ENCODE measurements at regions not wholly inside any gene's neighbourhood (a gene's known extent, or its start where the extent isn't known, plus 50 kb on each side); places are given as distances from the start of the nearest gene placed in this dataset.
"Not testable (repeated sequence)": the region's sequence is repeated elsewhere in the genome, so short reads cannot be mapped to it uniquely, and the experiment has no call there.

GRCh38 chr3:160047876-160048275, 59.2 kb downstream of the IL12A start:
- no peak for DNase-seq

GRCh38 chr3:160049038-160049437, 60.4 kb downstream of the IL12A start:
- no peak for DNase-seq
- Histone ChIP-seq H3K27me3 (no peaks in the 10 kb centered on the region), H3K9me3 (no peaks in the 10 kb centered on the region), H3K4me1 (peaks cover 9% of the 10 kb centered on the region), H3K36me3 (no peaks in the 10 kb centered on the region), H3K4me3 (ENCODE audit: low read depth, low read length) (no peak overlapping the region)
- no peak for TF ChIP-seq CTCF (IDR thresholded peaks at IDR 0.05; ENCODE audit: low read depth, low read length)

More at GRCh38 chr3:160047876-160048275, 59.2 kb downstream of the IL12A start:
- Histone ChIP-seq H3K36me3 (no peaks in the 10 kb centered on the region), H3K9me3 (no peaks in the 10 kb centered on the region), H3K27me3 (no peaks in the 10 kb centered on the region), H3K4me1 (peaks cover 9% of the 10 kb centered on the region), H3K4me3 (ENCODE audit: low read depth, low read length) (no peak overlapping the region)
- TF ChIP-seq CTCF (IDR thresholded peaks at IDR 0.05; ENCODE audit: low read depth, low read length), result no peak

- Histone ChIP-seq H3K4me3 (ENCODE audit: low read depth, low read length) (no peak overlapping the region), H3K27me3 (no peaks in the 10 kb centered on the region), H3K9me3 (no peaks in the 10 kb centered on the region), H3K36me3 (no peaks in the 10 kb centered on the region), H3K4me1 (peaks cover 9% of the 10 kb centered on the region)
- TF ChIP-seq CTCF (IDR thresholded peaks at IDR 0.05; ENCODE audit: low read depth, low read length), result no peak
- DNase-seq, result peak; percentile 75
Measured at GRCh38 chr3:160049565-160049964, 60.9 kb downstream of the IL12A start.

- Histone ChIP-seq H3K4me1 (peaks cover 9% of the 10 kb centered on the region), H3K9me3 (no peaks in the 10 kb centered on the region), H3K27me3 (no peaks in the 10 kb centered on the region), H3K36me3 (no peaks in the 10 kb centered on the region), H3K4me3 (ENCODE audit: low read depth, low read length) (no peak overlapping the region)
- no peak for TF ChIP-seq CTCF (IDR thresholded peaks at IDR 0.05; ENCODE audit: low read depth, low read length)
- no peak for DNase-seq
Measured at GRCh38 chr3:160049988-160050387, 61.4 kb downstream of the IL12A start.

- no peak for TF ChIP-seq CTCF (IDR thresholded peaks at IDR 0.05; ENCODE audit: low read depth, low read length)
- Histone ChIP-seq H3K4me3 (ENCODE audit: low read depth, low read length) (peak overlapping the region; percentile 15), H3K36me3 (no peaks in the 10 kb centered on the region), H3K4me1 (peaks cover 9% of the 10 kb centered on the region), H3K9me3 (no peaks in the 10 kb centered on the region; the same call in 1 of the 2 replicates), H3K27me3 (no peaks in the 10 kb centered on the region)
- DNase-seq, result no peak
Measured at GRCh38 chr3:160052385-160053047, 63.9 kb downstream of the IL12A start.

- Histone ChIP-seq H3K4me3 (ENCODE audit: low read depth, low read length) (no peak overlapping the region), H3K4me1 (peaks cover 9% of the 10 kb centered on the region), H3K27me3 (no peaks in the 10 kb centered on the region), H3K9me3 (no peaks in the 10 kb centered on the region; the same call in 1 of the 2 replicates), H3K36me3 (no peaks in the 10 kb centered on the region)
- DNase-seq, result no peak
- TF ChIP-seq CTCF (IDR thresholded peaks at IDR 0.05; ENCODE audit: low read depth, low read length), result no peak
Measured at GRCh38 chr3:160053048-160053391, 64.4 kb downstream of the IL12A start.

GRCh38 chr3:160054862-160055261, 66.2 kb downstream of the IL12A start:
- H3K36me3 ChIP-seq; H3K4me1 ChIP-seq; DNase-seq; H3K9me3 ChIP-seq; H3K4me3 ChIP-seq (ENCODE audit: low read depth, low read length); H3K27me3 ChIP-seq: not testable (repeated sequence)

Data from BE2C (cell line).